GF-D8 (cell line): ENCODE measurements at regions not wholly inside any gene's neighbourhood (a gene's known extent, or its start where the extent isn't known, plus 50 kb on each side); places are given as distances from the start of the nearest gene placed in this dataset.

ENCODE experiments used
- DNase-seq: peaks from one replicate; lab custom pipeline; 2025; lab: John Stamatoyannopoulos, UW

GRCh38 chr6:8276148-8276547 lies 159.2 kb downstream of the SLC35B3 start:
- no peak for DNase-seq

GRCh38 chr6:8275667-8276066 lies 159.7 kb downstream of the SLC35B3 start:
- no peak for DNase-seq

GRCh38 chr6:8274226-8274625 lies 161.1 kb downstream of the SLC35B3 start:
- DNase-seq: no peak

- DNase-seq: no peak
These were observed 165.4 kb downstream of the SLC35B3 start for GRCh38 chr6:8269872-8270454.

- DNase-seq: no peak
These were observed 166.3 kb downstream of the SLC35B3 start for GRCh38 chr6:8269094-8269493.

- DNase-seq: no peak
These were observed 166.3 kb upstream of the EEF1E1 start for GRCh38 chr6:8268606-8269005.

GRCh38 chr6:8268156-8268555 lies 165.8 kb upstream of the EEF1E1 start:
- no peak for DNase-seq

- no peak for DNase-seq
These were observed 158.3 kb upstream of the EEF1E1 start for GRCh38 chr6:8260610-8261009.

- no peak for DNase-seq
These were observed 144.1 kb upstream of the EEF1E1 start for GRCh38 chr6:8246403-8246802.

GRCh38 chr6:8245726-8246125 lies 143.4 kb upstream of the EEF1E1 start:
- no peak for DNase-seq

- DNase-seq: no peak
These were observed 141.1 kb upstream of the EEF1E1 start for GRCh38 chr6:8243475-8243874.

- DNase-seq: no peak
These were observed 140.5 kb upstream of the EEF1E1 start for GRCh38 chr6:8242885-8243284.

- no peak for DNase-seq
These were observed 138.0 kb upstream of the EEF1E1 start for GRCh38 chr6:8240301-8240700.

- no peak for DNase-seq
These were observed 136.7 kb upstream of the EEF1E1 start for GRCh38 chr6:8238773-8239683.

GRCh38 chr6:8237668-8238067 lies 135.3 kb upstream of the EEF1E1 start:
- no peak for DNase-seq

GRCh38 chr6:8236956-8237355 lies 134.6 kb upstream of the EEF1E1 start:
- DNase-seq: no peak

GRCh38 chr6:8234321-8234720 lies 132.0 kb upstream of the EEF1E1 start:
- DNase-seq: no peak

GRCh38 chr6:8231956-8232355 lies 129.6 kb upstream of the EEF1E1 start:
- no peak for DNase-seq

- DNase-seq: no peak
These were observed 127.8 kb upstream of the EEF1E1 start for GRCh38 chr6:8229915-8230756.

- no peak for DNase-seq
These were observed 122.8 kb upstream of the EEF1E1 start for GRCh38 chr6:8225113-8225512.

- DNase-seq: no peak
These were observed 121.3 kb upstream of the EEF1E1 start for GRCh38 chr6:8223678-8224077.

GRCh38 chr6:8219352-8219943 lies 117.1 kb upstream of the EEF1E1 start:
- DNase-seq: no peak
